ENCODE measurements at regions not wholly inside any gene's neighbourhood (a gene's known extent, or its start where the extent isn't known, plus 50 kb on each side); places are given as distances from the start of the nearest gene placed in this dataset.
"Not testable (repeated sequence)": the region's sequence is repeated elsewhere in the genome, so short reads cannot be mapped to it uniquely, and the experiment has no call there.

DNA sequence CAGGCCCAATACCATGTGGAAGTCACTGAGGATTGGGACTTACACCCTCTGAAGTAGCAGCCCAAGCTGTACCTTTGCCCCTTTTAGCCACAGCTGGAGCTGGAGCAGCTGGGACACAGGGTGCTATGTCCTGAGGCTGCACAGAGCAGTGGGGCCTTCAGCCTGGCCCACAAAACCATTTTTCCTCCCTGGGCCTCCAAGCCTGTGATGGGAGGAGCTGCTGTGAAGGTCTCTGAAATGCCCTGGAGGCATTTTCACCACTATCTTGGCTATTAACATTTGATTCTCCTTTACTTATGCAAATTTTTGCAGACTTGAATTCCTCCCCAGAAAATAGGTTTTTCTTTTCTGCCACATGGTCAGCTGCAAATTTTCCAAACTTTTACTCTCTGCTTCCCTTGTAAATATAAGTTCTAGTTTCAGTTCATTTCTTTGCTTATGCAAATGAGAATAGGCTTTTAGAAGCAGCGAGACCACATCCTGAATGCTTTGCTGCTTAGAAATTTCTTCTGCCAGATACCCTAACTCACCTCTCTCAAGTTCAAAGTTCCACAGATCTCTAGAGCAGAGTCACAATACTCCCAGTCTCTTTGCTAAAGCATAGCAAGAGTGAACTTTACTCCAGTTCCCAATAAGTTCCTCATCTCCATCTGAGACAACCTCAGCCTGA is 213.8 kb upstream of the MGAT5 start:
- no peaks in the 10 kb centered on the region for H3K27me3 ChIP-seq (ENCODE audit: control insufficient read depth in 2 of 2, insufficient read depth in 1 of 2, low read length in 1 of 2)
- no peak for DNase-seq (ENCODE audit: low read depth in 6 of 9, low spot score in 9 of 9)
- no peaks in the 10 kb centered on the region for H3K9me3 ChIP-seq (ENCODE audit: control insufficient read depth in 2 of 2, insufficient read depth in 1 of 2, low read length in 1 of 2)
- H3K4me1 ChIP-seq (ENCODE audit: control insufficient read depth in 2 of 2, insufficient read depth in 2 of 2, low read length in 2 of 2), result no peaks in the 10 kb centered on the region
- no peaks in the 10 kb centered on the region for H3K36me3 ChIP-seq (ENCODE audit: control insufficient read depth in 2 of 2, insufficient read depth in 2 of 2, low read length in 1 of 2)
- WGBS, result 83% methylated on average over 1 of the region's 1 CpG
- no peak overlapping the region for H3K27ac ChIP-seq (ENCODE audit: low read depth in 1 of 2, low read length in 1 of 2)
- no peak overlapping the region for H3K4me3 ChIP-seq (ENCODE audit: low read length in 2 of 2)

DNA sequence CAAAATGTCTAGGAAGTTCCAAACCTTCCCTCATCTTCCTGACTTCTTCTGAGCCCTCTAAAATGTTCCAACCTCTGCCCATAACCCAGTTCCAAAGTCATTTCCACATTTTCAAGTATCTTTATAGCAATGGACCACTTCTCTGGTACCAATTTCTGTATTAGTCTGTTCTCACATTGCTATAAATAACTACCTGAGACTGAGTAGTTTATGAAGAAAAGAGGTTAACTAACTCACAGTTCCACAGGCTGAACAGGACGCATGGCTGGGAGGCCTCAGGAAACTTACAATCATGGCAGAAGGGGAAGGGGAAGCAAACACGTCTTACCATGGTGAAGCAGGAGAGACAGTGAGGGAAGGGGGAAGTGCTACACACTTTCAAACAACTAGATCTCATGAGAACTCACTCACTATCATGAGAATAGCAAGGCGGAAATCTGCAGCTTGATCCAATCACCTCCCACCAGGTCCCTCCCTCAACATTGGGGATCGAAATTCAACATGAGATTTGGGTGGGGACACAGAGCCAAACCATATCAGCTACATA is 213.2 kb upstream of the MGAT5 start:
- H3K27ac ChIP-seq (ENCODE audit: low read depth in 1 of 2, low read length in 1 of 2); DNase-seq (ENCODE audit: low read depth in 6 of 9, low spot score in 9 of 9); H3K36me3 ChIP-seq (ENCODE audit: control insufficient read depth in 2 of 2, insufficient read depth in 2 of 2, low read length in 1 of 2); H3K9me3 ChIP-seq (ENCODE audit: control insufficient read depth in 2 of 2, insufficient read depth in 1 of 2, low read length in 1 of 2); H3K4me1 ChIP-seq (ENCODE audit: control insufficient read depth in 2 of 2, insufficient read depth in 2 of 2, low read length in 2 of 2); H3K27me3 ChIP-seq (ENCODE audit: control insufficient read depth in 2 of 2, insufficient read depth in 1 of 2, low read length in 1 of 2); H3K4me3 ChIP-seq (ENCODE audit: low read length in 2 of 2): not testable (repeated sequence)
- WGBS, result 64% methylated on average over 4 of the region's 4 CpGs

DNA sequence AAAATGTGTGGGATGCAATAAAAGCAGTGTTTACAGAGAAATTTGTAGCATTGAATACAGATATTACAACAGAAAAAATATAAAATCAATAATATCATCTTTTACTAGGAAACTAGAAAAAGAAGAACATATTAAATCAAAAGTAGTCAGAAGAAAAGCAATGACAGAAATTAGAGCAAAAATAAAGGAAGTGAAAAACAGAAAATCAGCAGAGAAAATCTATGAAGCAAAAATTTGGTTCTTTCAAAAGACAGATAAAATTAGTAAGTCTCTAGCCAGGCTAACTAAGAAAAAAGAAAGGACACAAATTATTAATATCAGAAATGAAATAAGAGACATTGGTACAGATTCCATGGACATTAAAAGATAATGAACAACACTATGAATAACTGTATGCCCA is 212.0 kb upstream of the MGAT5 start:
- Histone ChIP-seq H3K4me3 (ENCODE audit: low read length in 2 of 2) (no peak overlapping the region), H3K27me3 (ENCODE audit: control insufficient read depth in 2 of 2, insufficient read depth in 1 of 2, low read length in 1 of 2) (no peaks in the 10 kb centered on the region), H3K36me3 (ENCODE audit: control insufficient read depth in 2 of 2, insufficient read depth in 2 of 2, low read length in 1 of 2) (no peaks in the 10 kb centered on the region), H3K4me1 (ENCODE audit: control insufficient read depth in 2 of 2, insufficient read depth in 2 of 2, low read length in 2 of 2) (no peaks in the 10 kb centered on the region), H3K27ac (ENCODE audit: low read depth in 1 of 2, low read length in 1 of 2) (no peak overlapping the region), H3K9me3 (ENCODE audit: control insufficient read depth in 2 of 2, insufficient read depth in 1 of 2, low read length in 1 of 2) (no peaks in the 10 kb centered on the region)
- DNase-seq (ENCODE audit: low read depth in 6 of 9, low spot score in 9 of 9), result no peak

DNA sequence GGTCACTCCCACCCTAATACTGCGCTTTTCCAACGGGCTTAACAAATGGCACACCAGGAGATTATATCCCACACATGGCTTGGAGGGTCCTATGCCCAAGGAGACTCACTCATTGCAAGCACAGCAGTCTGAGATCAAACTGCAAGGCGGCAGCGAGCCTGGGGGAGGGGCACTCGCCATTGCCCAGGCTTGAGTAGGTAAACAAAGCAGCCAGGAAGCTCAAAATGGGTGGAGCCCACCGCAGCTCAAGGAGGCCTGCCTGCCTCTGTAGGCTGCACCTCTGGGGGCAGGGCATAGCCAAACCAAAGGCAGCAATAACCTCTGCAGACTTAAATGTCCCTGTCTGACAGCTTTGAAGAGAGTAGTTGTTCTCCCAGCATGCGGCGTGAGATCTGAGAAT is 210.8 kb upstream of the MGAT5 start:
- DNase-seq (ENCODE audit: low read depth in 6 of 9, low spot score in 9 of 9); H3K9me3 ChIP-seq (ENCODE audit: control insufficient read depth in 2 of 2, insufficient read depth in 1 of 2, low read length in 1 of 2); H3K36me3 ChIP-seq (ENCODE audit: control insufficient read depth in 2 of 2, insufficient read depth in 2 of 2, low read length in 1 of 2); H3K4me3 ChIP-seq (ENCODE audit: low read length in 2 of 2); H3K27ac ChIP-seq (ENCODE audit: low read depth in 1 of 2, low read length in 1 of 2); H3K27me3 ChIP-seq (ENCODE audit: control insufficient read depth in 2 of 2, insufficient read depth in 1 of 2, low read length in 1 of 2); H3K4me1 ChIP-seq (ENCODE audit: control insufficient read depth in 2 of 2, insufficient read depth in 2 of 2, low read length in 2 of 2): not testable (repeated sequence)
- WGBS, result 94% methylated on average over 8 of the region's 8 CpGs

DNA sequence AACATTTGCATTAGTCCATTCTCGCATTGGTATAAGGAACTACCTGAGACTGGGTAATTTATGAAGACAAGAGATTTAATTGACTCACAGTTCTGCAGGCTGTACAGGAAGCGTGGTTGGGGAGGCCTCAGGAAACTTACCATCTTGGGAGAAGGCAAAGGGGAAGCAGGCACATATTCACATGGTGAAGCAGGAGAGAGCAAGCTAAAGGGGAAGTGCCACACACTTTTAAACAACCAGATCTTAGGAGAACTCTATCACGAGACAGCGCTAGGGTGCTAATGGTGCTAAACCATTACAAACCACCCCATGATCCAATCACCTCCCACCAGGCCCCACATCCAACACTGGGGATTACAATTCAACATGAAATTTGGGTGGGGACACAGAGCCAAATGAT is 201.7 kb upstream of the MGAT5 start:
- H3K36me3 ChIP-seq (ENCODE audit: control insufficient read depth in 2 of 2, insufficient read depth in 2 of 2, low read length in 1 of 2), result no peaks in the 10 kb centered on the region
- DNase-seq (ENCODE audit: low read depth in 6 of 9, low spot score in 9 of 9), result no peak
- no peaks in the 10 kb centered on the region for H3K27me3 ChIP-seq (ENCODE audit: control insufficient read depth in 2 of 2, insufficient read depth in 1 of 2, low read length in 1 of 2)
- no peaks in the 10 kb centered on the region for H3K4me1 ChIP-seq (ENCODE audit: control insufficient read depth in 2 of 2, insufficient read depth in 2 of 2, low read length in 2 of 2)
- WGBS, result 57% methylated on average over 4 of the region's 4 CpGs
- no peak overlapping the region for H3K4me3 ChIP-seq (ENCODE audit: low read length in 2 of 2)
- H3K9me3 ChIP-seq (ENCODE audit: control insufficient read depth in 2 of 2, insufficient read depth in 1 of 2, low read length in 1 of 2), result no peaks in the 10 kb centered on the region
- no peak overlapping the region for H3K27ac ChIP-seq (ENCODE audit: low read depth in 1 of 2, low read length in 1 of 2)

DNA sequence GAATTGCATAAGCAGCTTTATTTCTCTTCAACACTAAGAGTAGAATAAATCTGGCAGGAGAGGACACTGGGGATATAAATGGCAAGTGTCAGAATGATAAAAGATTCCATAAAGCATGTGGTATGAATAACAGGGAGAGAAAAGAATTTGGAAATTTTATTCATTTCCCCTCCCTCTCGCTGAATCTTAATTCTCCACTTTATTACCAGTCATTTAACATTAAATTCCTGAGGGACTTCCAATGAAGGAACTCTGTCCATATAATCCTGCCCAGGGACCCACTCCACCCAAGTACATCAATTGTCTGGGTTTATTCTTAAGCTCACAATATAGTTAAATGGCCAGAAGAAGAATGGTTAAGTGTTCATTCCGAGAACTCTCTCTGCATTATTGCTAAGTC is 197.7 kb upstream of the MGAT5 start:
- Histone ChIP-seq H3K4me1 (ENCODE audit: control insufficient read depth in 2 of 2, insufficient read depth in 2 of 2, low read length in 2 of 2) (no peaks in the 10 kb centered on the region), H3K9me3 (ENCODE audit: control insufficient read depth in 2 of 2, insufficient read depth in 1 of 2, low read length in 1 of 2) (no peaks in the 10 kb centered on the region), H3K27me3 (ENCODE audit: control insufficient read depth in 2 of 2, insufficient read depth in 1 of 2, low read length in 1 of 2) (no peaks in the 10 kb centered on the region), H3K36me3 (ENCODE audit: control insufficient read depth in 2 of 2, insufficient read depth in 2 of 2, low read length in 1 of 2) (no peaks in the 10 kb centered on the region), H3K4me3 (ENCODE audit: low read length in 2 of 2) (no peak overlapping the region), H3K27ac (ENCODE audit: low read depth in 1 of 2, low read length in 1 of 2) (no peak overlapping the region)
- no peak for DNase-seq (ENCODE audit: low read depth in 6 of 9, low spot score in 9 of 9)
- WGBS, result 90% methylated on average over 2 of the region's 2 CpGs

DNA sequence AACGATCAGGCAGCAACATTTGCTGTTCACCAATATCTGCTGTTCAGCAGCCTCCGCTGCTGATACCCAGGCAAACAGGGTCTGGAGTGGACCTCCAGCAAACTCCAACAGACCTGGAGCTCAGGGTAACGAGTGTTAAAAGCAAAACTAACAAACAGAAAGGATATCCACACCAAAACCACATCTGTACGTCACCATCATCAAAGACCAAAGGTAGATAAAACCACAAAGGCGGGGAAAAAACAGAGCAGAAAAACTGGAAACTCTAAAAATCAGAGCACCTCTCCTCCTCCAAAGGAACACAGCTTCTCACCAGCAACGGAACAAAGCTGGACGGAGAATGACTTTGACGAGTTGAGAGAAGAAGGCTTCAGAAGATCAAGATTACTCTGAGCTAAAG is 192.8 kb upstream of the MGAT5 start:
- H3K27ac ChIP-seq (ENCODE audit: low read depth in 1 of 2, low read length in 1 of 2); DNase-seq (ENCODE audit: low read depth in 6 of 9, low spot score in 9 of 9); H3K36me3 ChIP-seq (ENCODE audit: control insufficient read depth in 2 of 2, insufficient read depth in 2 of 2, low read length in 1 of 2); H3K9me3 ChIP-seq (ENCODE audit: control insufficient read depth in 2 of 2, insufficient read depth in 1 of 2, low read length in 1 of 2); H3K27me3 ChIP-seq (ENCODE audit: control insufficient read depth in 2 of 2, insufficient read depth in 1 of 2, low read length in 1 of 2); H3K4me1 ChIP-seq (ENCODE audit: control insufficient read depth in 2 of 2, insufficient read depth in 2 of 2, low read length in 2 of 2); H3K4me3 ChIP-seq (ENCODE audit: low read length in 2 of 2): not testable (repeated sequence)
- WGBS, result 70% methylated on average over 8 of the region's 8 CpGs

DNA sequence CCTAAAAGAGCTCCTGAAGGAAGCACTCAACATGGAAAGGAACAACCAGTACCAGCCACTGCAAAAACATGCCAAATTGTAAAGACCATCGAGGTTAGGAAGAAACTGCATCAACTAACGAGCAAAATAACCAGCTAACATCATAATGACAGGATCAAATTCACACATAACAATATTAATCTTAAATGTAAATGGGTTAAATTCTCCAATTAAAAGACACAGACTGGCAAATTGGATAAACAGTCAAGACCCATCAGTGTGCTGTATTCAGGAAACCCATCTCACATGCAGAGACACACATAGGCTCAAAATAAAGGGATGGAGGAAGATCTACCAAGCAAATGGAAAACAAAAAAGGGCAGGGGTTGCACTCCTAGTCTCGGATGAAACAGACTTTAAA is 191.6 kb upstream of the MGAT5 start:
- WGBS, result 83% methylated on average over 3 of the region's 3 CpGs

DNA sequence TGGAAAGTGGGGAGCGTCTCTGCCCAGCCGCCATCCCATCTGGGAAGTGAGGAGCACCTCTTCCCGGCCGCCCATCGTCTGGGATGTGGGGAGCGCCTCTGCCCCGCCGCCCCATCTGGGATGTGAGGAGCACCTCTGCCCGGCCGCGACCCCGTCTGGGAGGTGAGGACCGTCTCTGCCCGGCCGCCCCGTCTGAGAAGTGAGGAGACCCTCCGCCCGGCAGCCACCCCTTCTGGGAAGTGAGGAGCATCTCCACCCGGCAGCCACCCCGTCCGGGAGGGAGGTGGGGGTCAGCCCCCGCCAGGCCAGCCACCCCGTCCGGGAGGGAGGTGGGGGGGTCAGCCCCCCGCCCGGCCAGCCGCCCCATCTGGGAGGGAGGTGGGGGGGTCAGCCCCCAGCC is 190.0 kb upstream of the MGAT5 start:
- H3K4me3 ChIP-seq (ENCODE audit: low read length in 2 of 2); H3K36me3 ChIP-seq (ENCODE audit: control insufficient read depth in 2 of 2, insufficient read depth in 2 of 2, low read length in 1 of 2); H3K27ac ChIP-seq (ENCODE audit: low read depth in 1 of 2, low read length in 1 of 2); H3K9me3 ChIP-seq (ENCODE audit: control insufficient read depth in 2 of 2, insufficient read depth in 1 of 2, low read length in 1 of 2); DNase-seq (ENCODE audit: low read depth in 6 of 9, low spot score in 9 of 9); H3K4me1 ChIP-seq (ENCODE audit: control insufficient read depth in 2 of 2, insufficient read depth in 2 of 2, low read length in 2 of 2); H3K27me3 ChIP-seq (ENCODE audit: control insufficient read depth in 2 of 2, insufficient read depth in 1 of 2, low read length in 1 of 2): not testable (repeated sequence)
- 98% methylated on average over 25 of the region's 27 CpGs for WGBS

More for the DNA sequence above, 191.6 kb upstream of the MGAT5 start:
- H3K4me3 ChIP-seq (ENCODE audit: low read length in 2 of 2); H3K4me1 ChIP-seq (ENCODE audit: control insufficient read depth in 2 of 2, insufficient read depth in 2 of 2, low read length in 2 of 2); H3K27me3 ChIP-seq (ENCODE audit: control insufficient read depth in 2 of 2, insufficient read depth in 1 of 2, low read length in 1 of 2); H3K27ac ChIP-seq (ENCODE audit: low read depth in 1 of 2, low read length in 1 of 2); H3K9me3 ChIP-seq (ENCODE audit: control insufficient read depth in 2 of 2, insufficient read depth in 1 of 2, low read length in 1 of 2); DNase-seq (ENCODE audit: low read depth in 6 of 9, low spot score in 9 of 9); H3K36me3 ChIP-seq (ENCODE audit: control insufficient read depth in 2 of 2, insufficient read depth in 2 of 2, low read length in 1 of 2): not testable (repeated sequence)
